GM10266 (cell line): ENCODE measurements at regions not wholly inside any gene's neighbourhood (a gene's known extent, or its start where the extent isn't known, plus 50 kb on each side); places are given as distances from the start of the nearest gene placed in this dataset.
"Not testable (repeated sequence)": the region's sequence is repeated elsewhere in the genome, so short reads cannot be mapped to it uniquely, and the experiment has no call there.

Source experiments
- DNase-seq: peaks from one replicate; pipeline ENCODE4 v3.0.0; 2012; ENCODE audit errors: extremely low spot score
- TF ChIP-seq, protein P1 (sequence below): IDR thresholded peaks from 2 replicates; pipeline ENCODE4 v1.5.1; 2012; ENCODE audit warnings: mild to moderate bottlenecking, low read depth; ENCODE audit not compliant: control insufficient read depth, insufficient read depth; ENCODE audit errors: missing control alignments

DNA sequence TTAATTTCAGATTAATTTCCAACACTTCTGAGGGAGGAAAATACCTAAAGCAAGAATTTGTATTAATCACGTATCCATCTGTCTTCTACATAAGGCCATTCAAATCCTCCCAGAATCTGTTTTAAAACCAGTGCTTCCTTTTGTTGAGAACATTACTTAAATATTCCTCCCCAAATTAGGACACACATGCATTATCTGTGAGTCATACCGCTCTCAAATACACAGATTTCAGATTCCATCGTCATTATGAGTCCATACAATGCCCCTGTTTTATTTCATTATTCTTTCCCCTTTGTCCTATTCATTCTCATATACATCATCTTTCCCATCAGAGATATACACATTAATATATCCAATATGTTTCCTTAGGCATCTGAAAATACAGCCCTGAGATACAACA lies 57.3 kb upstream of the PRSS12 start:
- DNase-seq, result no peak
- TF ChIP-seq, protein P1, sequence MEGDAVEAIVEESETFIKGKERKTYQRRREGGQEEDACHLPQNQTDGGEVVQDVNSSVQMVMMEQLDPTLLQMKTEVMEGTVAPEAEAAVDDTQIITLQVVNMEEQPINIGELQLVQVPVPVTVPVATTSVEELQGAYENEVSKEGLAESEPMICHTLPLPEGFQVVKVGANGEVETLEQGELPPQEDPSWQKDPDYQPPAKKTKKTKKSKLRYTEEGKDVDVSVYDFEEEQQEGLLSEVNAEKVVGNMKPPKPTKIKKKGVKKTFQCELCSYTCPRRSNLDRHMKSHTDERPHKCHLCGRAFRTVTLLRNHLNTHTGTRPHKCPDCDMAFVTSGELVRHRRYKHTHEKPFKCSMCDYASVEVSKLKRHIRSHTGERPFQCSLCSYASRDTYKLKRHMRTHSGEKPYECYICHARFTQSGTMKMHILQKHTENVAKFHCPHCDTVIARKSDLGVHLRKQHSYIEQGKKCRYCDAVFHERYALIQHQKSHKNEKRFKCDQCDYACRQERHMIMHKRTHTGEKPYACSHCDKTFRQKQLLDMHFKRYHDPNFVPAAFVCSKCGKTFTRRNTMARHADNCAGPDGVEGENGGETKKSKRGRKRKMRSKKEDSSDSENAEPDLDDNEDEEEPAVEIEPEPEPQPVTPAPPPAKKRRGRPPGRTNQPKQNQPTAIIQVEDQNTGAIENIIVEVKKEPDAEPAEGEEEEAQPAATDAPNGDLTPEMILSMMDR, result no peak

DNA sequence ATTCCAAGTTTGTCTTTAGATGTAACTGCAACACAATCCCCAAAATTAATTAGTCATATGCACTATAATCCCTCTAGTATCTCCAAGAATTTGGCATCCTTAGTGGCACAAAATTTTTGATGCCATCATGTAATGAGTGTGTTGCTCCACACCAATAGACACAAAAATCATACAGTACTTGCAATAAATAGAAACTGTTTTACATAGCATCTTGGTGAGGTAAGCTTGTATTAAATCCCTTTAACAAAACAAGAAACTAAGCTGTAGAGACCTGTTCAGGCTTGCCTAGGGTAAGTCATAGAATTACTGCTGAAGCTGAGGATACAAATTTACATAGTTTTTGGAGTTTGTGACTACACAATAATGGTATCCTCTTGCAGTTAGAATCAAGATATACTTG lies 64.5 kb upstream of the PRSS12 start:
- TF ChIP-seq, protein P1, result no peak
- no peak for DNase-seq

DNA sequence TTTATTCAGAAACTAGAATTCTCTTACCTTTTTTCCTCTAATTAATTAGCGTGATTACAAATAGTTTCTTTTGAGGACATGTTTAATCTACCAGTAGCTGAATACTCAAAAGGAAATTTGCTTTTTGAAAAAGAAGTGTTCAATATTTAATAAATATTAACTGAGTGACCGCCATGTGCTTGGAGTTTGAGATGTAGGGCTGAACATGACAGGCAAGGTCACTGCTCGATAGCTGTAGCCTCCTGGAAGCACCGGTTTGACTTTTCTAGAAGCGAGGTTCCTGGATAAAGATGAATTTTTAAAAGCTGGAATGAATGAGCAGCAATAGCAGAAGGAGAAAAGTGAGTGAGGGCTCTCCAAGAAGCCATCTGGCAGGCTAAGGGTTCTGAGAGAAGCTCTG lies 65.0 kb upstream of the PRSS12 start:
- DNase-seq, result not testable (repeated sequence)

DNA sequence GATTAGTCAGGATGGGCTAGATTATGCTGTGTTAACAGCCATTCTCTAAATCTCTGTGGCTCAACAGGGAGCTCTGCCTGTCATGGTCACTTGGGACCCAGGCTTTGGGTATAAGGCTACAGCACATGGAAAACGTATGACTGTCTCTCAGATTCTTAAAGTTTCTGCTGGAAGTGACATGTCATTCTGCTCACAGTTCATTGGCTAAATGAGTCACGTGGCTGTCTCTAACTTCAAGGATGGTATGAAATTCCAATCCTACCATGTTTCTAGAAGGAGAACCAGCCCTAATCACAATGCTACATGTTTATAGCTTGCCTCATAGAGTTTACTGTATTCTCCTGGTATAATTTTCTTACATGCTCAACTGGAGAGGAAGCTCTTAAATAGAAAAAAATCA lies 65.6 kb upstream of the PRSS12 start:
- DNase-seq, result not testable (repeated sequence)

DNA sequence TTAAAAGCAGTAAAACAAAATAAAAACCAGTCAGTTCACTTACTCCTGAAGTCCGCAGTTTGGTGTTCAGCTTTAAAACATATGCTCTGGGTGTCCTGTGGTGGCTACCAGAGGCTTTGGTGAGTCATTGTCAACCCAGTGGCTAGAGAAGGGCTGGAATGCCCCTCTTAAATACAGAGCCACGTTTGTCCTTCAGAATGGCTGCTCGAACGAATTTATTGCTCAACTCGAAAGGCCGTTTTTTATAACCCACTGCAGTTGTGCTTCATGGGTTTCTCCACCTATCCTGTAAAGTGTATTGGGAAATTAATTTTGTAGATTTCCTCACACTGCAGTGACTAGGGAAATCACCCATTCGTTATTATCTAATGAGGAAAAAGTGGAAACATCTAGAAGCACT lies 66.8 kb upstream of the PRSS12 start:
- DNase-seq, result not testable (repeated sequence)

DNA sequence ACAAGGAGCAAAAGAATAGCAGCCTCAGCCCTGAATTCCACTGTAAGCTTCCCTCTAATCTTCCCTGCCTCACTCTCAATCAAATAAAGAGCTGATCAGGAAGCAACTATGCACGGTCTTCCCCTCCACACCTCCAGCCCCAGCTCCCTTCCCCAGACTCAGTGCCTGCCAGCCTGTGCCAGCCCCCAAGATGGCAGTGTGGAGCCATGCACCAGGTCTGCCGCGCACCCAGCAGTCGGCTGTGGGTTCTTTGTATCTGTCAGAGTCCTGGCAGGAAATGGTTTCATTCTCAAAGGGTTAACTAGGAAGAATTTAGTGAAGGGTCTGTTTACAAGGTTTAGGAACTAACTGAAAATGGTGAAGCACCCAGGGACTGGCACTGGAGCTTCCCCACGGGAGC lies 71.3 kb upstream of the PRSS12 start:
- TF ChIP-seq, protein P1, result peak; percentile 52
- DNase-seq, result not testable (repeated sequence)

DNA sequence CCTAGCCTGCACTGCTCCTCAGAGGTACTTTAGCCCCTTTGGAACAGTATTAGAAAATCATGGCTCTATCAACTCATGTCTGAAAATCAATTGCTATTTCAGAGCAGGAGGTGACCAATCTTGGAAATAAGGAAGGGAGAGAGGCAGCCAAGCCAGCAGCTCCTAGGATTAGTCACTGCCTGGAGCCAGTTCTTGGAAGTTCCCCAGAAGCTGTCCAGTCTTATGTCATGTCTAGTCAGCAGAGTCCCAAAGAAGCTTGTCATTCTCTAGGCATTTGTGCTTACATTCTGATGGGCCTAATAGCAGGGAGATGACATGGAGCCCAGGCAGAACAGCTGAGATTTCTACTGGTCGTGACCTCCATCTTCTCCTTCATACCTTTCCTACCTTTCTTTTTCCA lies 76.1 kb upstream of the PRSS12 start:
- not testable (repeated sequence) for DNase-seq

DNA sequence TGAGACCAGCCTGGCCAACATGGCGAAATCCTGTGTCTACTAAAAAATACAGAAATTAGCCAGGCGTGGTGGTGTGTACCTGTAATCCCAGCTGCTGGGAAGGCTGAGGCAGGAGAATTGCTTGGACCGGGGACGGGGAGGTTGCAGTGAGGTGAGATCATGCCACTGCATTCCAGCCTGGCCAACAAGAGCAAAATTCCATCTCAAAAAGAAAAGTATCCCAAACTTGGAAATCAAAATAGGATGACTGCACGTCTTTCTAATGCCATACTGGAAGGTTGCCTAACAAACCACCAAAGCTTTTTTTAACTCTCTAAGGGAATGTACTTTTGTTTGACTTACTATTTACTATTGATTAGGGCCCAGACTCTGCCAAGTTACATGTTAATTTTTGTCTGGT lies 79.6 kb upstream of the PRSS12 start:
- DNase-seq, result not testable (repeated sequence)

DNA sequence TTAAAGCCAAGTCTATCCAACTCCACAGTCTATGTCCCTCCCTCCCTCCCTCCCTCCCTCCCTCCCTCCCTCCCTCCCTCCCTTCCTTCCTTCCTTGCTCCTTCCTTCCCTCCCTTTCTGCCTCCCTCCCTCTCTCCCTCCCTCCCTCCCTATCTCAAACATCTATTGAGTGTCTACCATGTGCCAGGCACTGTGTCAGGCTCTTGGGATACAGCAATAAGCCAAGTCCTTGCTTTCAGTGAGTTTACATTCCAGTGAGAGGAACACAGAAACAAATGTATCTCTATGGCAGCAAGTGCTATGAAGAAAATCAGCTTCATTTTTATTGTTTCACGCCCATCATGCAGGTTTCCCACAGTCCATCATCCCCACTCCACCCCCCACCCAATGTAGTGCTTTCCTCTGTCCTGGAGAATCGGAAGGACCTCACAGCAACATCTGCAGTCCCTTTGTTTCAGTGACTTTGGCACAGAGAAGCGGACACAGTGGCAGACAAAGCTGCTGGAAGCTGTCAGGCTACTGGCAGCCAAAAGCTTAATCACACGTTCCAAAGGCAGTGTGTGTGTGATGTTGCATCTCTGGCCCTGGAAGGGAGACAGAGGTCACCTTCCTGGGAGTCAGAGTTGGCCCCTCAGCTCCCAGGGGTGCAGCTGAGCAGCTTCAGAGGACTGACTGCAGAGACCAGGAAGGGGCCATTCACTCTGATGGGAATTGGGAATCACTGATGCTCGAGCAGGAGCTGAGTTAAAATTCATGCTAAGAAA lies 81.0 kb upstream of the PRSS12 start:
- DNase-seq, result not testable (repeated sequence)

DNA sequence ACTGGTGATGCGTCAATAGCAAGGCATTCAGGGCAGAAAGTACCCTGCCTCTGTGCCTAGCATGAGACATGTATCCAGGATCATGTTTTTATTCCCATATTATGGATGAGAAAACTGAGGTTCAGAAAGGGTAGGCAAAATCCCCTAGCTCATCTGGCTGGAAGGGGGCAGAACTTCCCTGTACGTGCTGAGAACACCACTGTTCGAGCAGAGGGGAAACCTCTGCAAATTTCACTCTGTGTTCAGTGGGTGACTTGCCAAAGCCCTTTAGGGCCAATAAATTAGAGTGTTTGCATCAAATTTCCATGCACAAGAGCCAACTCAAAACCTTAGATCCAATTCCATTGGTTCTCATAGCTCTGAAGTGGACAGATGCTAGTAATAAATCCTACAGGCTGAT lies 82.6 kb upstream of the PRSS12 start:
- DNase-seq, result not testable (repeated sequence)

DNA sequence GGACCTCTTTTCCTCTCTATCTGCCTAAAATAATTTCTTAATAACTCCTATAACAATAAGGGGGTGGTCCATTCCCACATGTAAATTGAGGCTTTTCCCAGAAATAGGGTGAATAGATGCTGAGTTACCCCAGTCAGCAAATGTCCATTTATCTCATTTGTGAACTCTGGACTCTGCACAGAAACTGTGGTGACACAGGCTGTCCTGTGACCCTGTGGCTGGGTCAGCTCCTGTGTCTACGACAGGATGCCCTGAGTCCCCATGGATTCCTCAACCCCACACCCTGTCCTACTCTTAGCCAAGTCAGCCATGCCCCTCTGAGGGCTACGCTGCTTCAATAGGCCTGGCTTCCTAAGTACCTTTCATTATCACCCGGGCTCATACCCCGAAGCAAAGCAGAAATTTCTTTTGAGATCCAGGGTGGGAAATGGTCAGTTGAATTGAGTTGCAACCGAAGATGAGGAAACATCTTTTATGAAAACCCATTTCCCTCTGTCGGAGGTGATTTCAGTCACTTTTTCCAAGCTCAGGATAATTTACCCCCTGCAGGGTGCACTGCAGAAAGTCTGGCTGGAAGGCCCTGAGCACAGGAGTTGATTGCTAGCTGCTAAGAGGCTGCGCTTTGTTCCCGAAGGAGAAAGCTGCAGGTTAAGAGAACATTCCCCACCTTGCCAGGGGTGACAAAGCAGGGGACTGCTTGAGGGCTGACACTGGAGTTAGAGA lies 89.5 kb upstream of the PRSS12 start:
- not testable (repeated sequence) for DNase-seq

DNA sequence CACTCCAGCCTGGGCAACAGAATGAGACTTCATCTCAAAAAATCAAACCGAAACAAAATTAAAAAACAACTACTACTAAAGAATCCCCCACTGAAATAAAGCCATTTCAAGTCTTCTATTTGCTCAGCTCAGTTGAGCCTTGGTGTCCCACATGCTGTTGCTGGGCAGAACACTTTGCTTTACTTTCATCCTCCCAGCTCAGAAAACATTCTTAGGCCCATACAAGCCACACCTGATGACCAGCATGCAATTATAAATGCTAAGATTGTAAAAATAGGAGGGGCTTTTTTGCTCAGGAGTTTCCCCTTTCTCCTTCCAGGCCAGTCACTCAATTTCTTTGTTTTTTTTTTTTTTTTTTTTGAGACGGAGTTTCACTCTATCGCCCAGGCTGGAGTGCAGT lies 94.6 kb upstream of the PRSS12 start:
- DNase-seq, result not testable (repeated sequence)

DNA sequence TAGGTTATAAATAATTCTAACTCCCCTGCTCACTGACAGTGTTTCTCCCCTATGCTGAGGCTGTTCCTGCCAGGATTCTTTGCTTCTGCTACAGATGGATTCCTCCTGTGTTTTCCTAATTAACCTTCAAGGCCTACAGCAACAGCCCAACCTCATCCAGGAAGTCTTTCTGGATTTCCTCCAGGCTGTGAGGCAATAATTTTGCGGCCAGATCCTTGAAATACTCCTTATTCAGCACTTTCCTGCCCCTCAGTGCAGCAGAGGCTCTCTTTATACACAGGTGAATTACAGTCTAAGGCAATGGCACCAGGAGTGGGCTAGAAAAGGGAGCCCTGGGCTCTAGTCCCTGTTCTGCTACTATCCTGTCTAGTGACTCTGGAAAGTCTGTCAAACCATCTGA lies 102.1 kb upstream of the PRSS12 start:
- not testable (repeated sequence) for DNase-seq

DNA sequence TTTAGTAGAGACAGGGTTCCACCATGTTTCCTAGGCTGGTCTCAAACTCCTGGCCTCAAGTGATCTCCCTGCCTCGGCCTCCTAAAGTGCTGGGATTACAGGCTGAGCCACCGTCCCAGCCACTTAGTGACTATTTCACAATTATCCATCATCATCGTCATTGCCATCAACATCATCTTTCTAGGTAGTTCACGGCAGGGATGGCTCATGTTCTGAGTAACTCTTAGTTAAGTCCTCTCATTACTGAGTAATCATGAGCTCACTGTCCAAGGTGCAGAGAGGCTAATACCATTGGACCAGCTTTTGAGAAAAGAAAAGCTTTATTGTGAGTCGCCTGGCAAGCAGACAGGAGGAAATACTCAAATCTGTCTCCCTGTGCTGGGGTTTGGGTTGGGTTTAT lies 108.6 kb upstream of the PRSS12 start:
- not testable (repeated sequence) for DNase-seq

DNA sequence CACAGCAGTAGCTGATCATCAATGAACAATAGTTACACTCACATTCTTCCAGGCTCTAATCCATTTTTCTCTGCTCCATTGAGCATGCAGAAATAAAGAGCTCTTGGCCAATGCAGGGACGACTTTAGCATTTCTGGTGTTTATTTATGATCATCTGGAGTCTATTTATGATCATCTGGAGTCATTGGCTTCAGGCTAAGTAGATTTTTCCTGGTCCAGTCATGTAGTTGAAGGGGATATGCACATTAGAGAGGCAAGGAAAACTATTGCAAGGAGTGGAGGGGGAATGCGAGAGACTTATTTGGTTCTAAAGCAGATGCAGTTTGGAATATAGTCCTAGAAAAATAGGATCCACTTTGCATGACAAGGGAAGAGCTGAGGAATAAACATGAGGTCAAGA lies 113.0 kb upstream of the PRSS12 start:
- DNase-seq, result not testable (repeated sequence)

DNA sequence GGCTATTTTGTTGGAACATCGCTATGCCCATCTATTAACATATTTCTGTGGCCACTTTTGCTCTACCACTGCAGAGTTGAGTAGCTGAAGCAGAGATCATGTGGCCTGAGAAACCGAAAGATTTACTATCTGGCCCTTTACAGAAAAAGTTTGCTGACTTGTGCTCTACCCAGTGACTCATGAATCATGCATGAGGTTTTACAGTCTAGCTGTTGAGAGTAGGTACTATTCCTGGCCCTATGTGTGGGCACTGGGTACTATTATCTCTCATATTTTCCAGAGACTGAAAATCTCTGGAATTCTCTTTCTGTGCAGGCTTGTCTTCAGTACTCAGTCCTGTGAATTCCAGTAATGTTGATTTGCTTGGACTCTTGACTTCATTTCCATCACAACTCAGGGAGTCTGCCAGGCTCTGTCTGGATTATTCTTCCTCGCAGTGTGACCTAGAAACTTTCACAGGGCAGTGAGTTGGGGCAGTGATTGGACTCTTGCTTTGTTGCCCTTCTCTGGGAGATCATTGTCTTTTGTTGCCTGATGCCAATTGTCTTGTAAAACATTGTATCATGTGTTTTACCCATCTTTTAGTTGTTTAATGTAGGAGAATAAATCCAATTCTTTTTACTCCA lies 121.3 kb upstream of the PRSS12 start:
- DNase-seq, result not testable (repeated sequence)

DNA sequence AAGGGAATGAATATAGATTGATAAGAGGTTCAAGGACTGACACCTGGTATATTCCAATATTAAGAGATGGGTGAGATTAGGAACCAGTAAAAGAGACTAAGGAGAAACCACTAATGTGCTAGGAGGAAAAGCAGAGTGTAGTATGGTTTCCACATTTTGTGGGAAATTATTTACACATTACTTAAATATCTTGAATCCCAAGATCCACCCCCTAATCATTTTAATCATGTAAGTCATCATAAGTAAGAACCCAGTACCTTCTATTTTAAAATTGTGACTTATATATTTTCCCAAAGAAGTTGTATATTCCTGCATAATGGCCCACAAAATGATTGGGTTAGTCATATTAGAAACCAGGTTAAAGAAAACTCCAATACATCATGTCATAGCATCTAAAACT lies 122.0 kb upstream of the PRSS12 start:
- DNase-seq, result not testable (repeated sequence)
